SK-N-SH (cell line): ENCODE measurements at regions not wholly inside any gene's neighbourhood (a gene's known extent, or its start where the extent isn't known, plus 50 kb on each side); places are given as distances from the start of the nearest gene placed in this dataset.

Source experiments
- CTCF ChIA-PET: fragments of 300-600, 350-600 bp; formaldehyde crosslinking; extraction: SDS; loops from one replicate; lab custom pipeline; 2021; lab: Yijun Ruan, JAX
- POLR2A ChIA-PET: fragments of 350-600 bp; sonication (Branson Sonifier 250); formaldehyde crosslinking; extraction: SDS; loops from one replicate; lab custom pipeline; 2020; ENCODE audit warnings: antibody characterized with exemption, inconsistent platforms; lab: Yijun Ruan, JAX
- DNase-seq: peaks from one replicate; pipeline ENCODE4 v3.0.0; 2012
- H2AFZ ChIP-seq: fragments of 200-600 bp; sonication (generic); 2 replicates; pipeline ENCODE4 v1.8.1; 2016; ENCODE audit warnings: antibody characterized with exemption, mild to moderate bottlenecking, low read depth
- H3F3A ChIP-seq: fragments of 200-600 bp; sonication (generic); replicated peaks from 2 replicates; pipeline ENCODE3; 2016; ENCODE audit warnings: antibody characterized with exemption, mild to moderate bottlenecking; ENCODE audit not compliant: insufficient read depth
- H3K27ac ChIP-seq, 2 experiments: fragments of 200-500 bp in 1 of 2; fragments of 200-600 bp in 1 of 2; sonication (Bioruptor generic) in 1 of 2; sonication (generic), shearing (Covaris generic) in 1 of 2; 2 replicates each; pipeline versions ENCODE4 v1.5.1 to v1.6.1; 2014 to 2016; ENCODE audit warnings: low read depth in 2 of 2, inconsistent platforms in 1 of 2, low read length in 1 of 2, mild to moderate bottlenecking in 1 of 2, mixed read lengths in 1 of 2
- H3K27me3 ChIP-seq: fragments of 200-600 bp; sonication (generic), shearing (Covaris generic); 2 replicates; pipeline ENCODE4 v1.6.1; 2016; ENCODE audit warnings: mixed run types; ENCODE audit not compliant: insufficient read depth
- H3K36me3 ChIP-seq, 2 experiments: fragments of 200-500 bp in 1 of 2; fragments of 200-600 bp in 1 of 2; sonication (Bioruptor generic) in 1 of 2; sonication (generic) in 1 of 2; replicated peaks in 1 of 2; 2 replicates each; pipeline versions ENCODE3 to v1.5.1; 2014 to 2016; ENCODE audit warnings: low read length in 1 of 2, mild to moderate bottlenecking in 1 of 2; ENCODE audit not compliant: insufficient read depth in 2 of 2, control insufficient read depth in 1 of 2
- H3K4me1 ChIP-seq, 2 experiments: fragments of 200-500 bp in 1 of 2; fragments of 200-600 bp in 1 of 2; sonication (Bioruptor generic) in 1 of 2; sonication (generic), shearing (Covaris generic) in 1 of 2; 2 replicates each; pipeline versions ENCODE4 v1.5.1 to v1.6.1; 2014 to 2016; ENCODE audit warnings: low read depth in 1 of 2, low read length in 1 of 2, mixed run types in 1 of 2; ENCODE audit not compliant: insufficient read depth in 2 of 2, control insufficient read depth in 1 of 2
- H3K4me2 ChIP-seq: fragments of 200-600 bp; sonication (generic), shearing (Covaris generic); 2 replicates; pipeline ENCODE4 v1.6.1; 2017; ENCODE audit warnings: mixed run types
- H3K4me3 ChIP-seq, 2 experiments: fragments of 200-500 bp in 1 of 2; fragments of 200-600 bp in 1 of 2; sonication (Bioruptor generic) in 1 of 2; sonication (generic), shearing (Covaris generic) in 1 of 2; 2 replicates each; pipeline versions ENCODE4 v1.5.1 to v1.8.1; 2014 to 2016; ENCODE audit warnings: low read depth in 2 of 2, inconsistent platforms in 1 of 2, low read length in 1 of 2, mild to moderate bottlenecking in 1 of 2, mixed read lengths in 1 of 2, moderate library complexity in 1 of 2
- H3K79me2 ChIP-seq: fragments of 200-600 bp; sonication (generic); 2 replicates; pipeline ENCODE4 v1.8.1; 2017; ENCODE audit warnings: mild to moderate bottlenecking; ENCODE audit not compliant: insufficient read depth
- H3K9ac ChIP-seq: fragments of 200-600 bp; sonication (generic); 2 replicates; pipeline ENCODE4 v1.6.1; 2017; ENCODE audit warnings: mixed run types
- H3K9me2 ChIP-seq: fragments of 200-600 bp; sonication (generic); 2 replicates; pipeline ENCODE4 v1.6.1; 2017; ENCODE audit warnings: mixed run types
- H3K9me3 ChIP-seq: fragments of 200-600 bp; sonication (generic); 2 replicates; pipeline ENCODE4 v1.6.1; 2017; ENCODE audit warnings: mixed run types, mild to moderate bottlenecking, moderate library complexity
- H4K20me1 ChIP-seq: fragments of 200-600 bp; sonication (generic); 2 replicates; pipeline ENCODE4 v1.6.1; 2017; ENCODE audit warnings: mild to moderate bottlenecking, mixed run types; ENCODE audit not compliant: insufficient read depth
- CHD2 ChIP-seq: fragments of 150-350 bp; IDR thresholded peaks from 2 replicates; pipeline ENCODE4 v1.6.1; 2018; ENCODE audit warnings: low read length; ENCODE audit not compliant: partially characterized antibody
- EP300 ChIP-seq, 2 experiments: IDR thresholded peaks; 2 replicates each; pipeline versions ENCODE4 v1.4.0 to v1.6.1; 2012; ENCODE audit warnings: borderline replicate concordance in 1 of 2, low read depth in 1 of 2, low read length in 1 of 2
- FOSL2 ChIP-seq: IDR thresholded peaks from 2 replicates; pipeline ENCODE4 v1.4.0; 2012; ENCODE audit warnings: low read depth, mild to moderate bottlenecking, moderate library complexity, borderline replicate concordance
- IRF3 ChIP-seq: fragments of 150-350 bp; IDR thresholded peaks from 2 replicates; pipeline ENCODE4 v1.6.1; 2016; ENCODE audit warnings: mild to moderate bottlenecking, low read depth, low read length
- MEF2A ChIP-seq: IDR thresholded peaks from 2 replicates; pipeline ENCODE4 v1.4.0; 2012; ENCODE audit warnings: low read depth, borderline replicate concordance
- MXI1 ChIP-seq: IDR thresholded peaks from 2 replicates; pipeline ENCODE4 v1.6.1; 2012; ENCODE audit warnings: mild to moderate bottlenecking, low read depth, low read length, improper control_type of control experiment
- NFIC ChIP-seq: IDR thresholded peaks from 2 replicates; pipeline ENCODE4 v1.4.0; 2012; ENCODE audit warnings: borderline replicate concordance
- NRF1 ChIP-seq: IDR thresholded peaks from 2 replicates; pipeline ENCODE4 v1.6.1; 2012; ENCODE audit warnings: low read depth, mild to moderate bottlenecking, low read length
- POLR2AphosphoS5 ChIP-seq: IDR thresholded peaks from 2 replicates; pipeline ENCODE4 v1.6.1; 2012; ENCODE audit warnings: low read depth, low read length
- RAD21 ChIP-seq: IDR thresholded peaks from 2 replicates; pipeline ENCODE4 v1.6.1; 2012; ENCODE audit warnings: mild to moderate bottlenecking, low read length
- RFX5 ChIP-seq: IDR thresholded peaks from 2 replicates; pipeline ENCODE4 v1.6.1; 2012; ENCODE audit warnings: mild to moderate bottlenecking, improper control_type of control experiment, low read length
- RXRA ChIP-seq: IDR thresholded peaks from 2 replicates; pipeline ENCODE4 v1.4.0; 2012; ENCODE audit warnings: low read depth, mild to moderate bottlenecking, borderline replicate concordance
- SIN3A ChIP-seq: IDR thresholded peaks from 2 replicates; pipeline ENCODE4 v1.6.1; 2012; ENCODE audit warnings: low read depth, mild to moderate bottlenecking, low read length, moderate library complexity, borderline replicate concordance
- SMC3 ChIP-seq: IDR thresholded peaks from 2 replicates; pipeline ENCODE4 v1.6.1; 2012; ENCODE audit warnings: low read depth, low read length, improper control_type of control experiment
- TAF1 ChIP-seq: IDR thresholded peaks from 2 replicates; pipeline ENCODE4 v1.6.1; 2012; ENCODE audit warnings: low read depth, mild to moderate bottlenecking, low read length, moderate library complexity, borderline replicate concordance
- TEAD4 ChIP-seq: IDR thresholded peaks from 2 replicates; pipeline ENCODE4 v1.4.0; 2012; ENCODE audit warnings: mild to moderate bottlenecking, borderline replicate concordance; ENCODE audit not compliant: insufficient read depth
- USF2 ChIP-seq: fragments of 150-350 bp; IDR thresholded peaks from 2 replicates; pipeline ENCODE4 v1.6.1; 2017; ENCODE audit warnings: antibody characterized with exemption, low read length, low read depth, borderline replicate concordance
- YY1 ChIP-seq: IDR thresholded peaks from 2 replicates; pipeline ENCODE4 v1.4.0; 2012; ENCODE audit warnings: low read depth, mild to moderate bottlenecking
- WGBS: methylation state at CpG from one replicate; pipeline ENCODE4 v1.1.6; 2017; ENCODE audit warnings: low lambda C conversion rate; 5-methylcytosine and 5-hydroxymethylcytosine counted together
- TF ChIP-seq, protein P1 (sequence below): IDR thresholded peaks from 2 replicates; pipeline ENCODE4 v1.4.0; 2012; ENCODE audit warnings: low read depth, borderline replicate concordance
- TF ChIP-seq, protein P2 (sequence below): IDR thresholded peaks from 2 replicates; pipeline ENCODE4 v1.4.0; 2012; ENCODE audit warnings: low read depth
- TF ChIP-seq, protein P3 (sequence below): fragments of 200-600 bp; sonication (generic); IDR thresholded peaks from 2 replicates; pipeline ENCODE4 v1.6.1; 2017; ENCODE audit warnings: antibody characterized with exemption, mild to moderate bottlenecking, moderate library complexity
- TF ChIP-seq, protein P4 (sequence below): IDR thresholded peaks from 2 replicates; pipeline ENCODE4 v1.4.0; 2012; ENCODE audit warnings: low read depth, borderline replicate concordance

- peaks cover 13% of the 10 kb centered on the region; the same call in 1 of the 2 replicates for H3K9me3 ChIP-seq
- no peak overlapping the region for H2AFZ ChIP-seq
- no peaks in the 10 kb centered on the region for H3K9me2 ChIP-seq
- POLR2A ChIA-PET = no interaction called here
- no peaks in the 10 kb centered on the region for H3F3A ChIP-seq
- TF ChIP-seq TEAD4 (no peak), EP300 (IDR thresholded peaks at IDR 0.05; ENCODE audit: borderline replicate concordance in 1 of 2, low read depth in 1 of 2, low read length in 1 of 2) (no peak), SIN3A (no peak), NFIC (no peak), MXI1 (no peak), FOSL2 (no peak), NRF1 (no peak)
- TF ChIP-seq, protein P1, sequence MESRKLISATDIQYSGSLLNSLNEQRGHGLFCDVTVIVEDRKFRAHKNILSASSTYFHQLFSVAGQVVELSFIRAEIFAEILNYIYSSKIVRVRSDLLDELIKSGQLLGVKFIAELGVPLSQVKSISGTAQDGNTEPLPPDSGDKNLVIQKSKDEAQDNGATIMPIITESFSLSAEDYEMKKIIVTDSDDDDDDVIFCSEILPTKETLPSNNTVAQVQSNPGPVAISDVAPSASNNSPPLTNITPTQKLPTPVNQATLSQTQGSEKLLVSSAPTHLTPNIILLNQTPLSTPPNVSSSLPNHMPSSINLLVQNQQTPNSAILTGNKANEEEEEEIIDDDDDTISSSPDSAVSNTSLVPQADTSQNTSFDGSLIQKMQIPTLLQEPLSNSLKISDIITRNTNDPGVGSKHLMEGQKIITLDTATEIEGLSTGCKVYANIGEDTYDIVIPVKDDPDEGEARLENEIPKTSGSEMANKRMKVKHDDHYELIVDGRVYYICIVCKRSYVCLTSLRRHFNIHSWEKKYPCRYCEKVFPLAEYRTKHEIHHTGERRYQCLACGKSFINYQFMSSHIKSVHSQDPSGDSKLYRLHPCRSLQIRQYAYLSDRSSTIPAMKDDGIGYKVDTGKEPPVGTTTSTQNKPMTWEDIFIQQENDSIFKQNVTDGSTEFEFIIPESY = no peak
- TF ChIP-seq, protein P2, sequence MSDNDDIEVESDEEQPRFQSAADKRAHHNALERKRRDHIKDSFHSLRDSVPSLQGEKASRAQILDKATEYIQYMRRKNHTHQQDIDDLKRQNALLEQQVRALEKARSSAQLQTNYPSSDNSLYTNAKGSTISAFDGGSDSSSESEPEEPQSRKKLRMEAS = no peak
- TF ChIP-seq, protein P3, sequence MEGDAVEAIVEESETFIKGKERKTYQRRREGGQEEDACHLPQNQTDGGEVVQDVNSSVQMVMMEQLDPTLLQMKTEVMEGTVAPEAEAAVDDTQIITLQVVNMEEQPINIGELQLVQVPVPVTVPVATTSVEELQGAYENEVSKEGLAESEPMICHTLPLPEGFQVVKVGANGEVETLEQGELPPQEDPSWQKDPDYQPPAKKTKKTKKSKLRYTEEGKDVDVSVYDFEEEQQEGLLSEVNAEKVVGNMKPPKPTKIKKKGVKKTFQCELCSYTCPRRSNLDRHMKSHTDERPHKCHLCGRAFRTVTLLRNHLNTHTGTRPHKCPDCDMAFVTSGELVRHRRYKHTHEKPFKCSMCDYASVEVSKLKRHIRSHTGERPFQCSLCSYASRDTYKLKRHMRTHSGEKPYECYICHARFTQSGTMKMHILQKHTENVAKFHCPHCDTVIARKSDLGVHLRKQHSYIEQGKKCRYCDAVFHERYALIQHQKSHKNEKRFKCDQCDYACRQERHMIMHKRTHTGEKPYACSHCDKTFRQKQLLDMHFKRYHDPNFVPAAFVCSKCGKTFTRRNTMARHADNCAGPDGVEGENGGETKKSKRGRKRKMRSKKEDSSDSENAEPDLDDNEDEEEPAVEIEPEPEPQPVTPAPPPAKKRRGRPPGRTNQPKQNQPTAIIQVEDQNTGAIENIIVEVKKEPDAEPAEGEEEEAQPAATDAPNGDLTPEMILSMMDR = no peak
- TF ChIP-seq, protein P4, sequence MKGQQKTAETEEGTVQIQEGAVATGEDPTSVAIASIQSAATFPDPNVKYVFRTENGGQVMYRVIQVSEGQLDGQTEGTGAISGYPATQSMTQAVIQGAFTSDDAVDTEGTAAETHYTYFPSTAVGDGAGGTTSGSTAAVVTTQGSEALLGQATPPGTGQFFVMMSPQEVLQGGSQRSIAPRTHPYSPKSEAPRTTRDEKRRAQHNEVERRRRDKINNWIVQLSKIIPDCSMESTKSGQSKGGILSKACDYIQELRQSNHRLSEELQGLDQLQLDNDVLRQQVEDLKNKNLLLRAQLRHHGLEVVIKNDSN = no peak
- TF ChIP-seq, all 33 proteins: peak for 0
- H3K4me2 ChIP-seq = no peak overlapping the region
- H3K36me3 ChIP-seq = no peaks in the 10 kb centered on the region
- no peak for DNase-seq
- peaks cover 13% of the 10 kb centered on the region for H3K27me3 ChIP-seq
- H4K20me1 ChIP-seq = no peaks in the 10 kb centered on the region
- no peak overlapping the region for H3K27ac ChIP-seq
- 15% methylated on average over 2 of the region's 2 CpGs for WGBS
- no peak overlapping the region for H3K9ac ChIP-seq
- H3K4me3 ChIP-seq = no peak overlapping the region
- no peaks in the 10 kb centered on the region; a peak in 1 of 4 replicates for H3K4me1 ChIP-seq
- no peaks in the 10 kb centered on the region for H3K79me2 ChIP-seq
- CTCF ChIA-PET = no interaction called here
These were observed 108.9 kb downstream of the FOXL3 start for GRCh38 chr7:398888-399287.

- no peaks in the 10 kb centered on the region; a peak in 1 of 4 replicates for H3K4me1 ChIP-seq
- POLR2A ChIA-PET = no interaction called here
- no peaks in the 10 kb centered on the region for H3K9me2 ChIP-seq
- DNase-seq = no peak
- H3K27me3 ChIP-seq = peaks cover 32% of the 10 kb centered on the region
- H3K79me2 ChIP-seq = no peaks in the 10 kb centered on the region
- H3K9me3 ChIP-seq = peaks cover 10% of the 10 kb centered on the region; the same call in 1 of the 2 replicates
- no peak overlapping the region for H3K4me3 ChIP-seq
- H3K9ac ChIP-seq = no peak overlapping the region
- no peaks in the 10 kb centered on the region for H3K36me3 ChIP-seq
- H3K4me2 ChIP-seq = no peak overlapping the region
- no peak overlapping the region for H3K27ac ChIP-seq
- H2AFZ ChIP-seq = no peak overlapping the region
- no peaks in the 10 kb centered on the region for H4K20me1 ChIP-seq
- no peaks in the 10 kb centered on the region for H3F3A ChIP-seq
- CTCF ChIA-PET = no interaction called here
- 4% methylated on average over 8 of the region's 9 CpGs for WGBS
- TF ChIP-seq TAF1 (no peak), USF2 (no peak), EP300 (IDR thresholded peaks at IDR 0.05; ENCODE audit: borderline replicate concordance in 1 of 2, low read depth in 1 of 2, low read length in 1 of 2) (no peak), POLR2AphosphoS5 (no peak), MEF2A (no peak), NFIC (no peak), CHD2 (no peak), RAD21 (no peak), RFX5 (no peak), SMC3 (no peak), RXRA (no peak), NRF1 (no peak), YY1 (no peak), IRF3 (no peak)
These were observed 111.0 kb downstream of the FOXL3 start for GRCh38 chr7:400901-401485.
